ENCODE measurements at regions not wholly inside any gene's neighbourhood (a gene's known extent, or its start where the extent isn't known, plus 50 kb on each side); places are given as distances from the start of the nearest gene placed in this dataset.

- Mint-ChIP-seq H3K9me3 (ENCODE audit: low read depth) (peaks cover 2% of the 10 kb centered on the region), H3K36me3 (ENCODE audit: low read depth) (no peaks in the 10 kb centered on the region), H3K27ac (no peak overlapping the region), H3K27me3 (peaks cover 1% of the 10 kb centered on the region), H3K4me3 (no peak overlapping the region), H3K4me1 (no peaks in the 10 kb centered on the region)
- intact Hi-C loops (cut with DNase I, micrococcal nuclease): no loop called here
- DNase-seq (no peak), ATAC-seq (no peak)
- POLR2A ChIA-PET: no interaction called here
- CTCF ChIA-PET: no interaction called here
Observed at GRCh38 chr11:37107415-37107814, 509.4 kb upstream of the RAG2 start.

- H3K4me1 Mint-ChIP-seq: no peaks in the 10 kb centered on the region
- peaks cover 5% of the 10 kb centered on the region for H3K9me3 Mint-ChIP-seq (ENCODE audit: low read depth)
- no peaks in the 10 kb centered on the region for H3K36me3 Mint-ChIP-seq (ENCODE audit: low read depth)
- ChIA-PET POLR2A (no interaction called here), CTCF (interaction anchor here (1.5 kb wide), 1 partner anchor 15 kb away, joined by 3 read pairs; no protein-coding TSS in a partner anchor)
- no peak for DNase-seq
- H3K4me3 Mint-ChIP-seq: no peak overlapping the region
- no peak for ATAC-seq
- intact Hi-C loops (cut with DNase I, micrococcal nuclease): no loop called here
- no peak overlapping the region for H3K27ac Mint-ChIP-seq
- peaks cover 1% of the 10 kb centered on the region for H3K27me3 Mint-ChIP-seq
Observed at GRCh38 chr11:37105427-37105826, 507.4 kb upstream of the RAG2 start.

- POLR2A ChIA-PET: no interaction called here
- Mint-ChIP-seq H3K4me3 (no peak overlapping the region), H3K9me3 (ENCODE audit: low read depth) (peaks cover 5% of the 10 kb centered on the region), H3K4me1 (no peaks in the 10 kb centered on the region), H3K27ac (no peak overlapping the region), H3K27me3 (peaks cover 1% of the 10 kb centered on the region), H3K36me3 (ENCODE audit: low read depth) (no peaks in the 10 kb centered on the region)
- ATAC-seq: no peak
- DNase-seq: no peak
- CTCF ChIA-PET: interaction anchor here (1.5 kb wide), 1 partner anchor 14 kb away, joined by 3 read pairs; no protein-coding TSS in a partner anchor
- intact Hi-C loops (cut with DNase I, micrococcal nuclease): no loop called here
Observed at GRCh38 chr11:37104380-37104779, 506.3 kb upstream of the RAG2 start.

GRCh38 chr11:37100008-37100407 is 502.0 kb upstream of the RAG2 start:
- H3K27me3 Mint-ChIP-seq: peaks cover 1% of the 10 kb centered on the region
- ChIA-PET CTCF (interaction anchor here (1.1 kb wide), 1 partner anchor 14 kb away, joined by 3 read pairs; no protein-coding TSS in a partner anchor), POLR2A (no interaction called here)
- no peak overlapping the region for H3K27ac Mint-ChIP-seq
- H3K4me1 Mint-ChIP-seq: no peaks in the 10 kb centered on the region
- no peak overlapping the region for H3K4me3 Mint-ChIP-seq
- ATAC-seq (no peak), DNase-seq (no peak)
- H3K36me3 Mint-ChIP-seq (ENCODE audit: low read depth): no peaks in the 10 kb centered on the region
- intact Hi-C loops (cut with DNase I, micrococcal nuclease): no loop called here
- peaks cover 9% of the 10 kb centered on the region for H3K9me3 Mint-ChIP-seq (ENCODE audit: low read depth)

- ATAC-seq (no peak), DNase-seq (no peak)
- Mint-ChIP-seq H3K27me3 (no peaks in the 10 kb centered on the region), H3K9me3 (ENCODE audit: low read depth) (peaks cover 2% of the 10 kb centered on the region), H3K4me3 (no peak overlapping the region), H3K27ac (no peak overlapping the region), H3K4me1 (no peaks in the 10 kb centered on the region), H3K36me3 (ENCODE audit: low read depth) (no peaks in the 10 kb centered on the region)
- ChIA-PET POLR2A (no interaction called here), CTCF (no interaction called here)
- intact Hi-C loops (cut with DNase I, micrococcal nuclease): no loop called here
Observed at GRCh38 chr11:37092487-37092886, 494.5 kb upstream of the RAG2 start.

GRCh38 chr11:37089439-37089838 is 491.4 kb upstream of the RAG2 start:
- no peaks in the 10 kb centered on the region for H3K27me3 Mint-ChIP-seq
- H3K9me3 Mint-ChIP-seq (ENCODE audit: low read depth): peaks cover 1% of the 10 kb centered on the region
- ChIA-PET POLR2A (no interaction called here), CTCF (no interaction called here)
- ATAC-seq (no peak), DNase-seq (no peak)
- intact Hi-C loops (cut with DNase I, micrococcal nuclease): no loop called here
- no peaks in the 10 kb centered on the region for H3K4me1 Mint-ChIP-seq
- H3K4me3 Mint-ChIP-seq: no peak overlapping the region
- no peaks in the 10 kb centered on the region for H3K36me3 Mint-ChIP-seq (ENCODE audit: low read depth)
- no peak overlapping the region for H3K27ac Mint-ChIP-seq

GRCh38 chr11:37088573-37088910 is 490.5 kb upstream of the RAG2 start:
- ATAC-seq (no peak), DNase-seq (no peak)
- ChIA-PET POLR2A (no interaction called here), CTCF (no interaction called here)
- Mint-ChIP-seq H3K4me3 (no peak overlapping the region), H3K36me3 (ENCODE audit: low read depth) (no peaks in the 10 kb centered on the region), H3K9me3 (ENCODE audit: low read depth) (peaks cover 1% of the 10 kb centered on the region), H3K27ac (no peak overlapping the region), H3K27me3 (no peaks in the 10 kb centered on the region), H3K4me1 (no peaks in the 10 kb centered on the region)
- intact Hi-C loops (cut with DNase I, micrococcal nuclease): no loop called here

GRCh38 chr11:37087650-37088572 is 489.9 kb upstream of the RAG2 start:
- H3K4me3 Mint-ChIP-seq: no peak overlapping the region
- CTCF ChIA-PET: no interaction called here
- no peaks in the 10 kb centered on the region for H3K36me3 Mint-ChIP-seq (ENCODE audit: low read depth)
- intact Hi-C loops (cut with DNase I, micrococcal nuclease): no loop called here
- POLR2A ChIA-PET: no interaction called here
- no peaks in the 10 kb centered on the region for H3K27me3 Mint-ChIP-seq
- ATAC-seq: no peak
- H3K27ac Mint-ChIP-seq: no peak overlapping the region
- peaks cover 1% of the 10 kb centered on the region for H3K9me3 Mint-ChIP-seq (ENCODE audit: low read depth)
- DNase-seq: no peak
- H3K4me1 Mint-ChIP-seq: no peaks in the 10 kb centered on the region

- POLR2A ChIA-PET: no interaction called here
- Mint-ChIP-seq H3K9me3 (ENCODE audit: low read depth) (peaks cover 4% of the 10 kb centered on the region), H3K36me3 (ENCODE audit: low read depth) (no peaks in the 10 kb centered on the region), H3K4me3 (no peak overlapping the region), H3K27me3 (no peaks in the 10 kb centered on the region), H3K4me1 (no peaks in the 10 kb centered on the region), H3K27ac (no peak overlapping the region)
- intact Hi-C loops (cut with DNase I, micrococcal nuclease): no loop called here
- CTCF ChIA-PET: no interaction called here
- DNase-seq: no peak
- ATAC-seq: no peak
Observed at GRCh38 chr11:37078521-37078920, 480.5 kb upstream of the RAG2 start.

- Mint-ChIP-seq H3K9me3 (ENCODE audit: low read depth) (peaks cover 4% of the 10 kb centered on the region), H3K27ac (no peak overlapping the region), H3K4me3 (no peak overlapping the region), H3K4me1 (no peaks in the 10 kb centered on the region), H3K36me3 (ENCODE audit: low read depth) (no peaks in the 10 kb centered on the region), H3K27me3 (no peaks in the 10 kb centered on the region)
- POLR2A ChIA-PET: no interaction called here
- CTCF ChIA-PET: no interaction called here
- intact Hi-C loops (cut with DNase I, micrococcal nuclease): no loop called here
- ATAC-seq: no peak
- no peak for DNase-seq
Observed at GRCh38 chr11:37076866-37077265, 478.8 kb upstream of the RAG2 start.

- CTCF ChIA-PET: no interaction called here
Observed at GRCh38 chr11:37072538-37073055, 474.6 kb upstream of the RAG2 start.

GRCh38 chr11:37050311-37050710 is 452.3 kb upstream of the RAG2 start:
- Mint-ChIP-seq H3K4me3 (no peak overlapping the region), H3K27ac (no peak overlapping the region), H3K4me1 (no peaks in the 10 kb centered on the region), H3K36me3 (ENCODE audit: low read depth) (no peaks in the 10 kb centered on the region), H3K27me3 (no peaks in the 10 kb centered on the region), H3K9me3 (ENCODE audit: low read depth) (no peaks in the 10 kb centered on the region)
- POLR2A ChIA-PET: no interaction called here
- intact Hi-C loops (cut with DNase I, micrococcal nuclease): no loop called here
- DNase-seq: no peak
- CTCF ChIA-PET: no interaction called here
- ATAC-seq: no peak

More at GRCh38 chr11:37072538-37073055, 474.6 kb upstream of the RAG2 start:
- Mint-ChIP-seq H3K27me3 (no peaks in the 10 kb centered on the region), H3K9me3 (ENCODE audit: low read depth) (no peaks in the 10 kb centered on the region), H3K4me3 (no peak overlapping the region), H3K36me3 (ENCODE audit: low read depth) (no peaks in the 10 kb centered on the region), H3K4me1 (no peaks in the 10 kb centered on the region), H3K27ac (no peak overlapping the region)
- no peak for ATAC-seq
- no peak for DNase-seq
- intact Hi-C loops (cut with DNase I, micrococcal nuclease): no loop called here
- POLR2A ChIA-PET: no interaction called here
